Heart left ventricle (tissue), 13 donors: ENCODE measurements at regions not wholly inside any gene's neighbourhood (a gene's known extent, or its start where the extent isn't known, plus 50 kb on each side); places are given as distances from the start of the nearest gene placed in this dataset.

Experiments used
- CTCF ChIP-seq, 12 donors: fragments of 200-600 bp; sonication (generic) in 4 of 12; IDR thresholded peaks; one replicate each; pipeline versions ENCODE4 v1.5.0 to v1.8.0; 2018 to 2022; ENCODE audit warnings: antibody characterized with exemption in 12 of 12, mild to moderate bottlenecking in 5 of 12
- POLR2A ChIP-seq, 2 donors: fragments of 450-650 bp; IDR thresholded peaks; one replicate each; pipeline ENCODE4 v1.6.1; 2017; ENCODE audit warnings: antibody characterized with exemption in 2 of 2, mild to moderate bottlenecking in 2 of 2, moderate library complexity in 2 of 2
- donor health status: ischemic (EF 13 %, LVEDD 7.1; RV severe dilation, severe dysfunction).
- donor health status: DM: no; HTN: yes; CAD: no.
- donor health status: DM: no; HTN: no; CAD: no.
- donor health status: ischemic (EF 25% LVEDD 6.9; RV normal size, moderate dysfunction).
- donor health status: ischemic (EF 25% LVEDD 5.7; RV mildly dilated, moderate dysfunction).
- donor health status: ischemic (EF 35%, LVEDD 5.7; RV mildly dilated, moderate dysfunction).
- donor health status: nonischemic (EF 11% LVEDD 7.7; RV severe dilation, severe dysfunction).
- donor health status: DM: yes; HTN: yes; CAD: no.
- donor health status: PGD.
- donor health status: ischemic (EF 29% LVEDD 5.4; RV normal size, mild dysfunction).
- donor health status: nonischemic (EF 23%, LVEDD 6.1; RV moderate dilation, normal function).

- TF ChIP-seq CTCF (IDR thresholded peaks at IDR 0.05) (no peak), POLR2A (IDR thresholded peaks at IDR 0.05) (no peak)
These were observed 296.6 kb downstream of the PTPRC start for GRCh38 chr1:198935306-198935921.
